CD4-positive, alpha-beta T cell treated with Interleukin-12 subunit alpha and Interleukin-12 subunit beta, for 1 hour (primary cell): ENCODE measurements at regions not wholly inside any gene's neighbourhood (a gene's known extent, or its start where the extent isn't known, plus 50 kb on each side); places are given as distances from the start of the nearest gene placed in this dataset.

Source experiments
- DNase-seq: peaks from one replicate; pipeline ENCODE4 v3.0.0-alpha.2; 2020

GRCh38 chr6:22041797-22042480, 254.9 kb downstream of the PRL start:
- no peak for DNase-seq

GRCh38 chr6:22042706-22043105, 254.1 kb downstream of the PRL start:
- DNase-seq, result no peak

DNA sequence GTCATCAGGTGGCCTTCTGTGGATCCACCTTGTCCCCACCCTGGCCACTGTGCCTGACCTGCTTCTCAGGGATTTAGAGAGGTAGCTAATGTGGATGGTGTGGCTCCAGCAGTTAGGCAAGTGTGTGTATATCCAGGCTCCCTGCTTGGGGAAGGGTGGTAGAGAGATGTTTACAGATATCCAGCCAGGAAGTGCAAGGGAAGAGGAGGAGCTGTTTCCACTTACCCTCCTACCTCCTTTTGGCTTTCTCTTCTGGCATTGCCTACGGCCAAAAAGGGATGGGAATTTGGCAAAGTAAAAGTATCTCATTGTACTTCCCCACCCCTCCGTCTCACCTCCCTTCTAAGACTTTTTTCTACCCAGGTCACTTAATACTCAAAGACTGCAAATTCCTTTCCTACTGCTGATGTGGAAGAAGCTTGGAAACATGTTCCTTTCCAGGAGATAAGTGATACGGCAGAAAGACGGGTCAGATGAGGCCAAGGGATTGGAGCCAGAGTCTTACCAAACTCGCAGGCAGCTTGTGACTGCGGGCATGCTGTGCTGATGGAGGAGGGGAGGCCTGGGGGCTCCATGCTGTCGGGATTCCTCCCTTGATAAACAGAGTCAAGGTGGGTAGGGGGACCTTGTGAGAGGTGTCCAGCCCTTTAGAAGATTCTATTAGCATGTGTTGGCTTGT, 253.4 kb downstream of the PRL start:
- DNase-seq, result no peak

- DNase-seq, result no peak
These were observed 251.4 kb downstream of the PRL start for GRCh38 chr6:22045261-22045912.

GRCh38 chr6:22049002-22049401, 247.8 kb downstream of the PRL start:
- no peak for DNase-seq

GRCh38 chr6:22053391-22053997, 243.3 kb downstream of the PRL start:
- no peak for DNase-seq

DNA sequence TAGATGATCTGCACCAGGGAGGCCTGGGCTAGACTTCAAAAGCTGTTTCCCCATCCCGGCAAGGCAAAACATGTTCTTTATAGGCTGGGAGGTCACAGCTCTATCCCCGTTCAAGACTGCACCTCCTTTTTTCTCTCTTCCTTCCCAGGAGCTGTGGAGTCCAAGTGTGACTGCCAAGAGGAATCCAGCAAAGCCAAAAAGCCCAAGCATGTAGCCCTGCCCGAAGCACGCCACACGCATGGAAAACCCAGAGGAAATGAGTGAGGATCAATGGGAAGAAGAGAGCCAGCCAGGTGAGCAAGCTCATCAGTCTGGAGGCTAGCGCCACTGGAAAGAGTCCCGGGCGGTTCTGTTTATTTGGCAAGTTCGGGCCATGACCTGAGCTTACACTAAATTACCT, 240.4 kb downstream of the PRL start:
- no peak for DNase-seq

GRCh38 chr6:22057962-22058361, 238.9 kb downstream of the PRL start:
- DNase-seq, result no peak

GRCh38 chr6:22059126-22059525, 237.7 kb downstream of the PRL start:
- no peak for DNase-seq

DNA sequence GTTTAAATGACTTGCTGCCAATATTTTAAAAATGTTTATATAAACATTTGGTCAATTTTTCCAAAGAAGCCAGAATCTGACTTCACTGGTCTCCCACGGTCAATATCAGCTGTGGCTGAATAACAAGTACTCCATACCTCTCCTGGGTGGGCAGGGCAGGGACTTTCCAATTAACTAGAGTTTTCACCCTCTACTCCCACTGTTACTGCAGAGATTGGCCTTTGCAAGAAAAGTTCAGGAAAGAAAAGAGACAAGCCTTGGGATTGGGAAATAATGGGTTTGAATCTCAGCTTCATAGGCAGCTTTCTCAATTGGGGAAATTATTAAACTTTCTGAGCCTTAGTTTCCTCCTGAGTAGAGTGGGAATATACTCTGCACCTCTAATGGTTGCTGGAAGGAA, 236.9 kb downstream of the PRL start:
- no peak for DNase-seq

DNA sequence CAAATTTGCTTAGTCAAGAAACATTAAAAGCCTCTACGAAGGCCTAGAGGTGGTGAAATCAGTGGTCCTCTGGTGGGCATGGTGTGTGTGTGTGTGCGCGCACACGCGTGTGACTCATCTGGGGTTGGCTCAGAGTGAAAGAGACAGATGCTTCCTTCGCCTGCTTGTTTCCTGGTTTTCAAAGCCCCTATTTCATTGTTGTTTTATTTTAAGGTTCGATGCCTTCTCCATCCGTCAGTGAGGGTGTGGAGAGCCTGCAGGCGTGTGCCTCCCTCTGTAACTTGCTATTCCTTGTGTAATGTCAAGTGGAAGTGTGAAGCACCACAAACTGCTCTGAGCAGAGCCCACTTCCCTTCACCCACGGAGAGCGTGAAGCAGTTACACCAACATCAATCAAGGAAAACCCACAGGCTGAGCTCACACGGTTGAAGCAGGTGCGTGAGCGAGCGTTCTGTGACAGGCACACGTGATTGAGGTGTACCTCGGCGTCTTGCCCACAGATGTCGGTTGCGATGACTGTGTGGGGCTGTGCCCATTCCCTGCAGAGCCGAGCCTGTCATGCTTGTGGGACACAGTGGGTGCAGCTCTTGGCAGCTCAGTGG, 233.9 kb downstream of the PRL start:
- peak; percentile 15 for DNase-seq

DNA sequence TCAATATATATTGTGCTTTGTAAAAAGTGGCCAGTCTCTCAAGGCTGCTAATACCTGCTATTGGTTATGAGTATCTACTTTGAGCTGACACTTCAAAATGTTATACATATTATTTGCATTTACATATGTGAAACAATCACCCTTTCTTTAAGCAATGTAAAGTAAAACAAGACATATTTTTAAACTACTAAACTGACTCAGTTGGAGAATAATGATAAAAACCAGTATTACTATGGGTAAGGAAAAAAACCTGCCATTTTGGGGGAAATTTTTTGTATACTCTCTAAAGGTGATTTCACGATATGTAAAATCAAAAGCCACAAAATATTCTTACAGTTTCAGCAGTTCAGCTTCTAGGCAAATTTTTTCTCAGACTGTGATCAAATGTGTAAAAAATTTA, 232.3 kb downstream of the PRL start:
- no peak for DNase-seq

- no peak for DNase-seq
These were observed 229.7 kb downstream of the PRL start for GRCh38 chr6:22067122-22067521.

- DNase-seq, result no peak
These were observed 229.2 kb downstream of the PRL start for GRCh38 chr6:22067671-22068070.

DNA sequence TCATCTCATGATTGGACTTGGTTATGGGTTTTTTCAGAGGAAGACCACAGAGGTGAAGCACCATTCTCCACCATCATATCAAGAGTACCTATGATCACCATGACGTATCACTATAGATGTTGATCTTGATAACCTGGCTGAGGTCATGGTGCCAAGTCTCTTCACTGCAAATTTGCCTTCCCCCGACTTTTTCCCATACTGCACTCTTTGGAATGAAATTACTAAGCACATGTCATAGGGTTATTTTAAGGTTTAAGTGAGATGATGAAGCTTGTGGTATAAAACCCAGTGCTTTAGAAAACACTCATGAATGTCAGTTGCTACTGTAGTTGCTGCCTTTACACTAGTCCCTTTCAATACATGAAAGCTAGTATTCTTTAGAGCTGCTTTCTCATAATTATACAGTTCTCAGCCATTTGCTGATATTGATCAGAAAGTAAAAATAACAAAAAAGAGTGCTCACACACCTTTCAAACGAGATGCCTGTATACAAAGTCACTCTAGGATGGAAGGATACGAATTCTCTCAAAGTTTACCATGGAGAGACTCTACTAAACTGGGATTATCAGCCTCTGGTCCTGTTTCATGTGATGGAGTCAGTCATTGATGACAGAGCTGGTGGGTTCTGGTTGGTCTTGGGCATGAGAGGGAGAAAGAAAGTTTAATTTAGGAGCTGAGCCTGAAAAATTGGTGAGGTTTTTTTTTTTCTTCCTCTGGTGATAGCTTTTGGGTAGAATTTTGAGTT, 228.1 kb downstream of the PRL start:
- no peak for DNase-seq

GRCh38 chr6:22069306-22069800, 227.5 kb downstream of the PRL start:
- no peak for DNase-seq

DNA sequence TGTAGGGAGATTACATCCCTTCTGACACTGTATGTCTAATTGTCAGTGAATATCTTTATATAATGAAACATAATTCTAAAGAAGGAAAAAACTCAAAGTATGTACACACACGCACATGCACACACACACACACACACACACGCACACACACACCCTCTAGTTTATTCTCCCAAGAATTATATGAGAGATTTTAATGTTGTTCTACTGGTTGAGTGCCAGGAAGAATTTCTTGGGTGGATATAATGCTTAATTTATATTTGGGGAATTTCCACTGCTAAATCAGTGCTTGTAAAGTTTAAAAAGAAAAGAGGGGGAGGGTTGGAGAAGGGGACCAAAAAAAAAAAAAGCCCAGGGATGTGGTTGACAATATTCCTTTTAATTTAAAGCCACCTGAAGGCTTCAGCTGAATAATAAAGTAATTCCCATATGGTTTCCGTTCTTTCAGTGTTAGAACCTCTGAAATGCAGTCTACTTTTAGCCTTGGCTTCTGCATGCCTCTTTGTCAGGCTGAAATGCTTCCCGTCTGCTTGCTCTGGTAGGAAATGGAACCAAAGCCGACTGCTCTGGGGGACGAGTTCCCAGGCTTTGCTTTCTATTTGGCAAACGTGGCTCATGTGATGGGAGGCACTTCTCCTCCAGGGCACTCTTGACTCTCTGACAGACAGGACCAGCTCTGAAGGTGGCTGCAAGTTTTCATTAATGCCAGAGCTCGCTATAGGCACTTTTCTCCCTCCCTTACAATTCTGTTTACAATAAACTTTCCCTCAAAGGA, 225.4 kb downstream of the PRL start:
- no peak for DNase-seq

DNA sequence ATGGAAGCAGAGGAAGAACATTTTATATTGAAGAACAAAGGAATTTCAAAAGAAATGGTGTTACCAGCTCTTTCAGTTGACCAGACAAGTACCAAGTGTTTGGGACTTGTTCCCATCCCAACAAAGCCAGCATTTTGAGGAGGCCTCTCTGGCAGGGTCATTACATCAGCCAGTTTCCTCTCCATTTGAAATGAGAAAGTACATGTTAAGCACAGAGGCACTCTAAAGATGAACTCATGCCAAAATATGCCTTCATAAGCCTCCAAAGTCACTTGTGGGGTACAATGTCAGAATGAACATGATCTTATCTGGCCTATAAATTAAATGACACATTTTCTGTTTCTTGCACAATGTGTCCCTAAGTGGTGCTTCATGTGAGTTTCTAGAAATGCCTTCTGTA, 223.9 kb downstream of the PRL start:
- no peak for DNase-seq

GRCh38 chr6:22073516-22074198, 223.2 kb downstream of the PRL start:
- DNase-seq, result no peak

- no peak for DNase-seq
These were observed 218.5 kb downstream of the PRL start for GRCh38 chr6:22078288-22078687.
